ENCODE measurements at regions not wholly inside any gene's neighbourhood (a gene's known extent, or its start where the extent isn't known, plus 50 kb on each side); places are given as distances from the start of the nearest gene placed in this dataset.

DNA sequence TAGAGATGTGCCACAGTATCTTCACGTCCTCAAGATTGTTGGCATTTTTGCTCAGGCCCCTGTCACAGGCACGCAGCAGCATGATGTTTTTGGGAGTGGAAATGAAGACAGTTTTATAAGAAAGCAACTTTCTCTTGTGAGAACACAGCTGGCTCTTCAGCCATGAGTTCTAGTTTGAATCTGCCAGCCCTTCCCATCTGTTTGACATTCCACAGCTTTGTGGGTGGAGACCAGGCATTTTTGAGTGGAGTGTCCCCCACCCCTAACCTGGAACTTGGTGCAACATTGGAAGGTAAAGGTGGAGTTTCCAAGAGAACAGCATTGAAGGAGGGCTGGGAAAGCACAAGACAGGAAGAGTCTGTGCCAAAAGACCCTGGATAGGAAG is 253.1 kb upstream of the IGFBP3 start:
- no peaks in the 10 kb centered on the region for H3K27me3 Mint-ChIP-seq
- H3K9me3 Mint-ChIP-seq: peaks cover 3% of the 10 kb centered on the region
- H3K36me3 Mint-ChIP-seq: no peaks in the 10 kb centered on the region
- no peak for TF ChIP-seq CTCF (conservative IDR thresholded peaks at IDR 0.05)
- no peaks in the 10 kb centered on the region for H3K4me1 Mint-ChIP-seq (ENCODE audit: unreplicated experiment)
- no peak overlapping the region for H3K27ac Mint-ChIP-seq
- no peak overlapping the region for H3K4me3 Mint-ChIP-seq
- DNase-seq (ENCODE audit: extremely low spot score, unreplicated experiment): no peak

GRCh38 chr7:46173476-46174195 is 252.6 kb upstream of the IGFBP3 start:
- Mint-ChIP-seq H3K36me3 (no peaks in the 10 kb centered on the region), H3K27me3 (no peaks in the 10 kb centered on the region), H3K4me3 (no peak overlapping the region), H3K9me3 (peaks cover 3% of the 10 kb centered on the region), H3K4me1 (ENCODE audit: unreplicated experiment) (no peaks in the 10 kb centered on the region), H3K27ac (no peak overlapping the region)
- TF ChIP-seq CTCF (conservative IDR thresholded peaks at IDR 0.05): no peak
- no peak for DNase-seq (ENCODE audit: extremely low spot score, unreplicated experiment)

GRCh38 chr7:46170792-46171191 is 249.7 kb upstream of the IGFBP3 start:
- Mint-ChIP-seq H3K4me1 (ENCODE audit: unreplicated experiment) (no peaks in the 10 kb centered on the region), H3K36me3 (no peaks in the 10 kb centered on the region), H3K27me3 (peaks cover 3% of the 10 kb centered on the region), H3K4me3 (no peak overlapping the region), H3K9me3 (peaks cover 3% of the 10 kb centered on the region), H3K27ac (no peak overlapping the region)
- no peak for TF ChIP-seq CTCF (conservative IDR thresholded peaks at IDR 0.05)
- DNase-seq (ENCODE audit: extremely low spot score, unreplicated experiment): no peak

DNA sequence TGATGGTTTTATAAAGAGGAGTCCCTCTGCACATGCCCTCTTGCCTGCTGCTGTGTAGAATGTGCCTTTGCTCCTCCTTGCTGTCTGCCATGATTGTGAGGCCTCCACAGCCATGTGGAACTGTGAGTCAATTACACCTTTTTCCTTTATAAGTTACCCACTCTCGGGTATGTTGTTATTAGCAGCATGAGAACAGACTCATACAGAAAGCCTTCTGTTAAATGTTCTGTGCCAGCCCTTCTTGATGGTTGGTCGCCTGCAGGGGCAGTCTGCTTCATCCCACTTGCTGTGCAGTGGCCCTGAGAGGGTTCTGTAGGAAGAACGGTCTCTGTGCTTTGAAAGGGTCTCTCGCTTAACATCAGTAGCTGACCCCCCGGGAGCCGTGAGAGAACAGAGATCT is 248.9 kb upstream of the IGFBP3 start:
- Mint-ChIP-seq H3K4me3 (no peak overlapping the region), H3K27me3 (peaks cover 3% of the 10 kb centered on the region), H3K9me3 (peaks cover 3% of the 10 kb centered on the region), H3K4me1 (ENCODE audit: unreplicated experiment) (no peaks in the 10 kb centered on the region), H3K36me3 (no peaks in the 10 kb centered on the region), H3K27ac (no peak overlapping the region)
- no peak for DNase-seq (ENCODE audit: extremely low spot score, unreplicated experiment)
- TF ChIP-seq CTCF (conservative IDR thresholded peaks at IDR 0.05): no peak

DNA sequence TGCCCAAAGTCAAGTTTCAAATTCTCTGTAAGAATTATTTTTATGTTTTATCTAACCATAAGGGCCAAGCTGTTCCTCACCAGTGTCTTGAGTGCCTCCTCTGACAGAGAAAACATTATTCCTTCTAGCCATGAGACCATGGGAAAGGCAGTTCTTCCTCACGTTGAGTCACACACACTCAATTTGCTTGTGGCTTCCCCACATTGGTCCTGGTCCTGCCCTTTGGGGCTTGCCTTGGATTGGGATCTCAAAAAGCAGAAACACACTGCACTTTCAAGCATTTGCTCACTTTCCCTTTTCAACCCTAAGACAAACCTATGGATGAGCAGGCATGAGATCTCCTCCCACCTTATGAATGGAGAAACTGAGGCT is 248.3 kb upstream of the IGFBP3 start:
- no peak overlapping the region for H3K4me3 Mint-ChIP-seq
- H3K27ac Mint-ChIP-seq: no peak overlapping the region
- H3K9me3 Mint-ChIP-seq: peaks cover 3% of the 10 kb centered on the region
- H3K27me3 Mint-ChIP-seq: peaks cover 3% of the 10 kb centered on the region
- no peak for TF ChIP-seq CTCF (conservative IDR thresholded peaks at IDR 0.05)
- no peak for DNase-seq (ENCODE audit: extremely low spot score, unreplicated experiment)
- no peaks in the 10 kb centered on the region for H3K36me3 Mint-ChIP-seq
- no peaks in the 10 kb centered on the region for H3K4me1 Mint-ChIP-seq (ENCODE audit: unreplicated experiment)
